ENCODE measurements at regions not wholly inside any gene's neighbourhood (a gene's known extent, or its start where the extent isn't known, plus 50 kb on each side); places are given as distances from the start of the nearest gene placed in this dataset.
"Not testable (repeated sequence)": the region's sequence is repeated elsewhere in the genome, so short reads cannot be mapped to it uniquely, and the experiment has no call there.

DNA sequence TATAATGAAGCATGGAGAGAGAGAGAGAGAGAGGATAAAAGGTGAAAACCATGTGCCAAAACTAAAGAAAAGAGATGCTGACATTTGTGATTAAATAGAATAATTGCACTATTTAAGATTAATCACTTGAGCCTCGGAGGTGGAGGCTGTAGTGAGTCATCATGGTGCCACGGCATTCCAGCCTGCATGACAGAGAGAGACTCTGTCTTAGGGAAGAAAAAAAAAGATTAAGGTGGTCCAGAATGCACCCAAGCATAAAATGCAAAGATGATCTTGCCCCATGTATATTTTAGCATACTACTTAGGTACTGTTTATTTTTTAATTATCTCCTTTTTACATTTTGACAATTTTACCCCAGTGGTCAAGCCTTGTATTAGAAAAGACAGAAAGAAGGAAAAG is 742.5 kb downstream of the SPATA31A1 start:
- H2AFZ ChIP-seq (ENCODE audit: low read depth, low read length); DNase-seq; H3K4me3 ChIP-seq (ENCODE audit: low read depth in 1 of 2, low read length in 2 of 2); ATAC-seq (ENCODE audit: insufficient read depth, low read depth); H3K27me3 ChIP-seq (ENCODE audit: insufficient read depth, low read length, poor library complexity); H3K27ac ChIP-seq (ENCODE audit: low read length); H3K4me1 ChIP-seq (ENCODE audit: insufficient read depth, low read length); H3K4me2 ChIP-seq (ENCODE audit: insufficient read depth, low read length); H3K79me2 ChIP-seq (ENCODE audit: insufficient read depth, low read length); H3K36me3 ChIP-seq (ENCODE audit: insufficient read depth, low read length); H3K9ac ChIP-seq (ENCODE audit: low read depth, low read length); H4K20me1 ChIP-seq (ENCODE audit: insufficient read depth, low read length); H3K9me3 ChIP-seq (ENCODE audit: insufficient read depth, low read length, severe bottlenecking): not testable (repeated sequence)

DNA sequence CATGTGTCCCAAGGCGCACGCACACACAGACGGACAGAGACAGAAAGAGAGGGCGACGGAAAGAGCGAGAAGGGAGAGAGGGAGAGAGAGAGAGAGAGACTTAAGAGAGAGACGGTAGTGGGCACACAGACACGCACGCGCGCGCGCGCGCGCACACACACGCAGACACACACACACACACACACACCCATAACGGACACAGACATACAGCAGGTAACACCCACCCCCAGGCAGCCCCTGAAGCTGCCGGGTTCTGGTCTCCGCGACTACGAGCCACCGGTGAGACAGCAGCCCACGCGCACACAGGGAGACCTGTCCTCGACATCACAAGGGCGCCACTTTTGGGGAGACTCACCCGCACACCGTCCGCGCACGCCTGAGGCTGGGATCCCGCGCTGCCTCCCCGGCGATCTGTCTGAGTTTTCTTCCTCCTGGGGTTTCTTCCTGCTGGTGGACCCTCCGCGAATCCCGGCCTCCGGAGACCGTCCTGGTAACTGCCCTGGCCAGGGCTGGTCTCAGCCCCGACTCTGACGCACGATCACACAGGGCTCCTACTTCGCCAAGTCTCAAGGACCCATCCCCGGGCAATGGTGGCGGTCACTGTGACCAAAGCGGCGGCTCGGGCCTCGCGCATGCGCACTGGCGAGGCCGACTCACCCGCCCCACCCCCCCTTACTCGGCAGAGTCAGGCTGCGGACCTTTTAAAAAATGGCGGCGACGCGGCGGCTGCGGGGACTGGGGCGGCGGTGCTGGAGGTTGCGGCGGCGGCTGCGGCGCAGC is 750.7 kb downstream of the SPATA31A1 start:
- ATAC-seq (ENCODE audit: insufficient read depth, low read depth) = peak; percentile 76
- H3K9me3 ChIP-seq (ENCODE audit: insufficient read depth, low read length, severe bottlenecking); H3K36me3 ChIP-seq (ENCODE audit: insufficient read depth, low read length); H3K4me1 ChIP-seq (ENCODE audit: insufficient read depth, low read length); H3K27me3 ChIP-seq (ENCODE audit: insufficient read depth, low read length, poor library complexity); H3K79me2 ChIP-seq (ENCODE audit: insufficient read depth, low read length); H4K20me1 ChIP-seq (ENCODE audit: insufficient read depth, low read length); H2AFZ ChIP-seq (ENCODE audit: low read depth, low read length); H3K27ac ChIP-seq (ENCODE audit: low read length); H3K4me2 ChIP-seq (ENCODE audit: insufficient read depth, low read length): not testable (repeated sequence)
- H3K4me3 ChIP-seq (ENCODE audit: low read depth in 1 of 2, low read length in 2 of 2) = peak overlapping the region in 1 of 2 experiments; percentile 52; a peak in 2 of 4 replicates
- peak overlapping the region; percentile 31; the same call in 1 of the 2 replicates for H3K9ac ChIP-seq (ENCODE audit: low read depth, low read length)
- peak; percentile 42 for DNase-seq

DNA sequence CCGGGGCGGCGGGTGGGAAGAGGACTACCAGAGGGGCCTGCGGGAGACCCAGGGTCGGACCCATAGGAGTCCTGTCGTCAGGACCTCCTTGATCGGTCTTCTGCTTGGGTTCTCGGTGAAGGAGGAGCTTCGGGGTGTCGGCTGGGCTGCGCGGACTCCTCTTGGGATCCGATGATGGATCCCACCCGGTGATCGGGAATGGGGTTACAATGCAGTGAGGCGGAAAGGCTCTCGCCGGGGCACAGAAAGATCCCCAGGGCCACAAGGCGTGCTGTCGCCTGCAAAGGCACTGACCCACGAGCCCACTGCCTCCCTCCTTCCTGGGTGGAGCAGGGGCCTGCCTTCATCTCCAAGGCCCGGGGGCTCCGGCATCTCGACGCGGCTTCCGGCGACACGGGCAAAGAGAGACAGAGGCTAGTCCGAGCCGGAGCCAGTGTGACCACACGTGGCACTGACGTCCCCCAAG is 751.3 kb downstream of the SPATA31A1 start:
- not testable (repeated sequence) for H3K4me2 ChIP-seq (ENCODE audit: insufficient read depth, low read length); ATAC-seq (ENCODE audit: insufficient read depth, low read depth); H3K27me3 ChIP-seq (ENCODE audit: insufficient read depth, low read length, poor library complexity); H3K36me3 ChIP-seq (ENCODE audit: insufficient read depth, low read length); H3K9me3 ChIP-seq (ENCODE audit: insufficient read depth, low read length, severe bottlenecking); H4K20me1 ChIP-seq (ENCODE audit: insufficient read depth, low read length); H3K9ac ChIP-seq (ENCODE audit: low read depth, low read length); H2AFZ ChIP-seq (ENCODE audit: low read depth, low read length); H3K79me2 ChIP-seq (ENCODE audit: insufficient read depth, low read length); H3K27ac ChIP-seq (ENCODE audit: low read length); H3K4me3 ChIP-seq (ENCODE audit: low read depth in 1 of 2, low read length in 2 of 2); H3K4me1 ChIP-seq (ENCODE audit: insufficient read depth, low read length)
- DNase-seq = peak; percentile 3

DNA sequence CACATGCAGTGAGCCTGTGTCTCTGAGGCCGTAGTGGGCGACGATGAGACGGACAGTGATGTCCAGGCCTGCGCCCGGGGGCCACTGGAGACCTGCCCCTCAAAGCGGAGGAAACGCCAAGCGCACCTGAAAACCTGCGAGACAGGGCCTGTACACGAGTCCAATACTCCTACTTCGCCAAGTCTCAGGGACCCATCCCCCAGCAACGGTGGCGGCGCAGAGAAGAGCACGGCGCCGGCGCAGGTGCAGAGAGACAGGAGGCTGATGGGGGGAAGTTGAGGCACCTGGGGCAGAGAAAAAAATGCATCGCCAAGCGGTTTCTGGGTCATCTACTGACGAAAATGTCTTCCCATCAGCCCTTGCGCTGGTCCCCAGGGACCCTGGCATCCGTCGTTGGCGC is 751.8 kb downstream of the SPATA31A1 start:
- not testable (repeated sequence) for ATAC-seq (ENCODE audit: insufficient read depth, low read depth); H3K27ac ChIP-seq (ENCODE audit: low read length); H3K79me2 ChIP-seq (ENCODE audit: insufficient read depth, low read length); H3K4me1 ChIP-seq (ENCODE audit: insufficient read depth, low read length); H3K9ac ChIP-seq (ENCODE audit: low read depth, low read length); H3K4me2 ChIP-seq (ENCODE audit: insufficient read depth, low read length); H4K20me1 ChIP-seq (ENCODE audit: insufficient read depth, low read length); H2AFZ ChIP-seq (ENCODE audit: low read depth, low read length); H3K27me3 ChIP-seq (ENCODE audit: insufficient read depth, low read length, poor library complexity); H3K9me3 ChIP-seq (ENCODE audit: insufficient read depth, low read length, severe bottlenecking); H3K4me3 ChIP-seq (ENCODE audit: low read depth in 1 of 2, low read length in 2 of 2); H3K36me3 ChIP-seq (ENCODE audit: insufficient read depth, low read length); DNase-seq

DNA sequence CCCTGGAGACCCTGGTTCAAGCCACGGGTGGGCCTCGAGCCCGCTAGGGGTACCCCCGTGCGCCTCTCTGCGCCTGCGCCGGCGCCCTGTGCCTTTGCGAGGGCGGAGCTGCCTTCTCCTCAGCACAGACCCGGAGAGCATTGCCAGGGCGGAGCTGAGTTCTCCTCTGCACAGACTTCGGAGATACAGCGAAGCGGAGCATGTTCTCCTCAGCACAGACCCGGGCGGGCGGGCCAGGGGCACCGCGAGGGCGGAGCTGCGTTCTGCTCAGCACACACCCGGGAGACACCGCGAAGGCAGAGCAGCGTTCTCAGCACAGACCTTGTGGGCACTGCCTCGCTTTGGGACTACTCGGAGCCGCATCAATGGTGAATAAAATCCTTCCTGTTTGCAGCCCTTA is 753.0 kb downstream of the SPATA31A1 start:
- not testable (repeated sequence) for ATAC-seq (ENCODE audit: insufficient read depth, low read depth); H3K27me3 ChIP-seq (ENCODE audit: insufficient read depth, low read length, poor library complexity); H3K4me3 ChIP-seq (ENCODE audit: low read depth in 1 of 2, low read length in 2 of 2); H3K4me2 ChIP-seq (ENCODE audit: insufficient read depth, low read length); H2AFZ ChIP-seq (ENCODE audit: low read depth, low read length); H4K20me1 ChIP-seq (ENCODE audit: insufficient read depth, low read length); H3K36me3 ChIP-seq (ENCODE audit: insufficient read depth, low read length); H3K27ac ChIP-seq (ENCODE audit: low read length); H3K79me2 ChIP-seq (ENCODE audit: insufficient read depth, low read length); H3K4me1 ChIP-seq (ENCODE audit: insufficient read depth, low read length); H3K9ac ChIP-seq (ENCODE audit: low read depth, low read length); DNase-seq; H3K9me3 ChIP-seq (ENCODE audit: insufficient read depth, low read length, severe bottlenecking)

DNA sequence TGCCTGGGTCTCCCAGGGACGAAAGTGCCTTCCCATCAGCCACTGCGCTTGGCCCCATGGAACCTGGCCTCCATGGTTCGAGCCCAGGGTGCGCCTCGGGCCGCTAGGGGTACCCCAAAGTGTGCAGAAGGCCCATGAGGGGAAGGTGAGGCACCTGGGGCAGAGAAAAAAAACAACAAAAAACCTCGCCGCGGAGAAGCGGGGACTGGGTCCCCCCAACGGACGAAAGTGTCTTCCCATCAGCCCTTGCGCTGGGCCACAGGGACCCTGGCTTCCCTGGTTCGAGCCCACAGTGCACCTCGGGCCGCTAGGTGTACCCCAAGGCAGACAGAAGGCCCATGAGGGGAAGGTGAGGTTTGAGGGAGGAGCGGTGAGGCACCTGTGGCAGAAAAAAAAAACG is 755.3 kb downstream of the SPATA31A1 start:
- not testable (repeated sequence) for ATAC-seq (ENCODE audit: insufficient read depth, low read depth); DNase-seq; H3K27me3 ChIP-seq (ENCODE audit: insufficient read depth, low read length, poor library complexity); H3K9me3 ChIP-seq (ENCODE audit: insufficient read depth, low read length, severe bottlenecking); H4K20me1 ChIP-seq (ENCODE audit: insufficient read depth, low read length); H3K4me2 ChIP-seq (ENCODE audit: insufficient read depth, low read length); H3K4me1 ChIP-seq (ENCODE audit: insufficient read depth, low read length); H3K27ac ChIP-seq (ENCODE audit: low read length); H2AFZ ChIP-seq (ENCODE audit: low read depth, low read length); H3K9ac ChIP-seq (ENCODE audit: low read depth, low read length); H3K36me3 ChIP-seq (ENCODE audit: insufficient read depth, low read length); H3K79me2 ChIP-seq (ENCODE audit: insufficient read depth, low read length); H3K4me3 ChIP-seq (ENCODE audit: low read depth in 1 of 2, low read length in 2 of 2)

DNA sequence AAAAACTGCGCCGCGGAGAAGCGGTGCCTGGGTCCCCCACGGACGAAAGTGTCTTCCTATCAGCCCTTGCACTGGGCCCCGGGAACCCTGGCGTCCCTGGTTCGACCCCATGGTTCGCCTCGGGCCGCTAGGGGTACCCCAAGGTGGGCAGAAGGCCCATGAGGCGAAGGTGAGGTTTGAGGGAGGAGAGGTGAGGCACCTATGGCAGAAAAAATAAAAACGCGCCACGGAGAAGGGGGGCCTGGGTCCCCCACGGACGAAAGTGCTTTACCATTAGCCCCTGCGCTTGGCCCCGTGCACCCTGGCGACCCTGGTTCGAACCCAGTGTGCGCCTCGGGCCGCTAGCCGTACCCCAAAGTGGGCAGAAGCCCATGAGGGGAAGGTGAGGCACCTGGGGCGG is 756.1 kb downstream of the SPATA31A1 start:
- H3K79me2 ChIP-seq (ENCODE audit: insufficient read depth, low read length); DNase-seq; H3K9me3 ChIP-seq (ENCODE audit: insufficient read depth, low read length, severe bottlenecking); H4K20me1 ChIP-seq (ENCODE audit: insufficient read depth, low read length); ATAC-seq (ENCODE audit: insufficient read depth, low read depth); H3K4me1 ChIP-seq (ENCODE audit: insufficient read depth, low read length); H3K4me3 ChIP-seq (ENCODE audit: low read depth in 1 of 2, low read length in 2 of 2); H3K9ac ChIP-seq (ENCODE audit: low read depth, low read length); H3K36me3 ChIP-seq (ENCODE audit: insufficient read depth, low read length); H3K27ac ChIP-seq (ENCODE audit: low read length); H3K27me3 ChIP-seq (ENCODE audit: insufficient read depth, low read length, poor library complexity); H2AFZ ChIP-seq (ENCODE audit: low read depth, low read length); H3K4me2 ChIP-seq (ENCODE audit: insufficient read depth, low read length): not testable (repeated sequence)

DNA sequence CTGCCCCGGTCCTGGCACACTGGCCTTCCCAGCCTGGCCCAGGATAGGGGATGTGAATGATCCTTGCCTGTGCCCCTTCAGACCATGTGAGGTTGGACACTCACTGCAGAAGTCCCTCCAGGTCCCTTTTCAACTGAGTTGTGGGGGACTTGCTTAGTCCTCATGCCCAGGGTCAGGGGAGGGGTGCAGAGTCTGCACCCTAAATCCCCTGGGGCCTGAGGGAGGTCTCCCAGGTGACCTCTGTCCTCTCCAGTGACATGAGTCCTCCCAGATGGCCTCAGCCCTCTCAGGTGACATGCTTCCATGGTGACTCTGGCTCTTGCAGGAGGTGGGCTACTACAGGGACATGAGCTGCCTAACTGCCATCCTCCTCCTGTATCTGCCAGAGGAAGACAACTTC is 775.1 kb downstream of the SPATA31A1 start:
- ATAC-seq (ENCODE audit: insufficient read depth, low read depth); H3K4me2 ChIP-seq (ENCODE audit: insufficient read depth, low read length); H3K27me3 ChIP-seq (ENCODE audit: insufficient read depth, low read length, poor library complexity); H3K27ac ChIP-seq (ENCODE audit: low read length); H3K4me3 ChIP-seq (ENCODE audit: low read depth in 1 of 2, low read length in 2 of 2); DNase-seq; H4K20me1 ChIP-seq (ENCODE audit: insufficient read depth, low read length); H2AFZ ChIP-seq (ENCODE audit: low read depth, low read length); H3K4me1 ChIP-seq (ENCODE audit: insufficient read depth, low read length); H3K36me3 ChIP-seq (ENCODE audit: insufficient read depth, low read length); H3K9ac ChIP-seq (ENCODE audit: low read depth, low read length); H3K9me3 ChIP-seq (ENCODE audit: insufficient read depth, low read length, severe bottlenecking); H3K79me2 ChIP-seq (ENCODE audit: insufficient read depth, low read length): not testable (repeated sequence)
